Aorta (tissue), 5 donors: ENCODE measurements at regions not wholly inside any gene's neighbourhood (a gene's known extent, or its start where the extent isn't known, plus 50 kb on each side); places are given as distances from the start of the nearest gene placed in this dataset.

Source experiments
- ATAC-seq: fragments of 200-7000 bp; cut with Tn5 transposase; one replicate; pipeline ENCODE4 v1.9.1; 2022; ENCODE audit warnings: moderate library complexity; ENCODE audit not compliant: low FRiP score
- DNase-seq, 2 donors: peaks; one replicate each; pipeline ENCODE4 v3.0.0-alpha.2; 2020
- H3K27ac ChIP-seq, 2 donors: one replicate each; pipeline ENCODE4 v1.5.1; 2013; ENCODE audit warnings: low read length in 2 of 2, mild to moderate bottlenecking in 2 of 2, moderate library complexity in 2 of 2, control low read depth in 1 of 2, inconsistent platforms in 1 of 2, low read depth in 1 of 2
- H3K27me3 ChIP-seq, 2 donors: one replicate each; pipeline ENCODE4 v1.6.1; 2013; ENCODE audit warnings: control low read depth in 1 of 2, low read length in 1 of 2, mild to moderate bottlenecking in 1 of 2, moderate library complexity in 1 of 2; ENCODE audit not compliant: insufficient read depth in 2 of 2, control insufficient read depth in 1 of 2
- H3K36me3 ChIP-seq, 2 donors: one replicate each; pipeline ENCODE4 v1.6.1; 2013; ENCODE audit warnings: control low read depth in 1 of 2, low read length in 1 of 2, mild to moderate bottlenecking in 1 of 2; ENCODE audit not compliant: insufficient read depth in 2 of 2, control insufficient read depth in 1 of 2
- H3K4me1 ChIP-seq, 2 donors: one replicate each; pipeline ENCODE4 v1.6.1; 2013; ENCODE audit warnings: low read length in 2 of 2, control low read depth in 1 of 2, mild to moderate bottlenecking in 1 of 2, moderate library complexity in 1 of 2; ENCODE audit not compliant: insufficient read depth in 2 of 2, control insufficient read depth in 1 of 2
- H3K4me3 ChIP-seq, 2 donors: one replicate each; pipeline ENCODE4 v1.5.1; 2013; ENCODE audit warnings: low read length in 2 of 2, control low read depth in 1 of 2, mild to moderate bottlenecking in 1 of 2
- H3K9me3 ChIP-seq: one replicate; pipeline ENCODE4 v1.6.1; 2013; ENCODE audit warnings: mild to moderate bottlenecking, low read length; ENCODE audit not compliant: control insufficient read depth
- WGBS, 2 donors: extraction: QIAGEN DNeasy Blood & Tissue Kit; methylation state at CpG; one replicate each; pipeline ENCODE4 v1.1.7; 2013; 5-methylcytosine and 5-hydroxymethylcytosine counted together
- intact Hi-C, 2 donors: fragments of 100-400 bp; cut with DNase I; formaldehyde crosslinking; loops; one replicate each; pipeline versions ENCODE4 v1.14.2 to v1.15.0; 2022
- donor health status: healthy with polysubstance abuse.
- donor health status: Bipolar disorder and iron deficiency.
- donor health status: DM: no; HTN: no; CAD: no.
- donor health status: DM: no; HTN: no; CAD: no.
- donor health status: DM: yes; HTN: yes; CAD: no.

DNA sequence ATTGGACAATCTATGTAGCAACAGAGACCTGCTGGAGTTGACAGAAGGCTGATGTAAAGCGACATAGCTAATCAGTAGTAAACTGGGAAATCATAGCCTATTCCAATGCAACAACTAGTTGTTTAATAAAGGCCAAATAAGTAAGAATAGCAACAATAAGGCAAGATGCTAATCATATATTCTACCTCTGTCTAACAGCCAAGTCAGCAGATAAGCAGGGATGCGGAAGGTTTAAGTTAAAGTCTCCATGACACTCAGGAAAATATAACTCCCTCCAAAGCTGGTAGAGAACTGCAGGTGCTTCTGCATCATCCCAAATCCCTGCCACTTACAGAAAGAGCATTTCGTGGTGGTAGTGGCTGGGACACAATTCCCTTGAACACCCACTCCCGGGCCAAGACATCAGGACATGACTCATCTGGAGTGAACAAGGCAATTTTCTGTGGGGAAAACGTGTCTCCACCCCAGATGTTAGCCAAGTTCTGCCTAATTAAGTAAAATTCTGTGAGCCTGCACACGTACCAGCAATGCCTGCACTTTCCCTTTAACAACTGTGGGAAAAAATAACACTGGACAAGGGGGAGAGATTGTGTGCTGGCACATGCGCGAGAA is 413.6 kb upstream of the ID2 start:
- H3K9me3 ChIP-seq = no peaks in the 10 kb centered on the region
- no peaks in the 10 kb centered on the region for H3K36me3 ChIP-seq
- H3K27ac ChIP-seq = no peak overlapping the region
- intact Hi-C loops = no loop called here
- DNase-seq = peak in 1 of 2 donors; percentile 67
- 43% methylated on average over 8 of the region's 8 CpGs for WGBS, 2 donors
- H3K4me1 ChIP-seq = no peaks in the 10 kb centered on the region
- peak; percentile 67 for ATAC-seq
- H3K27me3 ChIP-seq = no peaks in the 10 kb centered on the region
- no peak overlapping the region for H3K4me3 ChIP-seq

DNA sequence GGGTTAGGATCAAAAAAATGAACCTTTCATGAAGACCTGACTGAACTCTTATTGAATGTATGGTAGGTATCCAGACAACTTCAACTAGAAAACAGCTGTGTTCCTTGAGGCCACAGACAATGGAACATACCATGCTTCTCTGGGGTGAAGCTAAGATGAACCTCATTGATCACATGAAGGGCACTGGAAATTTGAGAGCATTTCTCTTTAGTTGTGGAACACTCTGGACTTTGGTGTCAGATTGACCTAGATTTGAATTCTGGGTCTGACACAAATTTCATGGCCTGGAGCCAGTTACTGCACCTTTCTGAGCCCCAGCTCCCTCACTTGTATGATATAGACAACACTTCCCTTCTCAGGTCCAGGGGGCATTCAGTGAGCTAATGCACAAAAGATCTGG is 411.2 kb upstream of the ID2 start:
- intact Hi-C loops = no loop called here
- ATAC-seq (no peak), DNase-seq (no peak)

DNA sequence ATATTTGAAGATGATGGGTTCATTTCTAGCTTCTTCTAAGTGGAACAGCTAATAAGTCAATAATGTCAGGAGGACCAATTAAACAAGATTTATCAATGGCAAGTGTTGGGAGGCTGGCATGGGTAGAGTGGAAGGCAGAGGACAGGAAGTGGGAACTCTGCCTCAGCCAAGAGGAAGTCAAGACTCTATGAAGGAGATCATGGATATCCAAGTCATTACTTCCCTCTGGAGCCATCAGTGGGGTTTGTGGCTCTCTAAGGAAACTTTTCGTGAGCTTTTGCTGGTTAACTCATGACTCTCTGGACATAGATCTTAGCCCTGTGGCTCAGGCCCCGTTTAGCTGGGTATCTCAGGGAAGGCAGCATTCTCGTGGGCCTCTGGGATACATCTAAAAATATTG is 410.4 kb upstream of the ID2 start:
- H3K4me1 ChIP-seq = no peaks in the 10 kb centered on the region
- no peaks in the 10 kb centered on the region for H3K9me3 ChIP-seq
- DNase-seq (no peak), ATAC-seq (no peak)
- H3K27me3 ChIP-seq = no peaks in the 10 kb centered on the region
- intact Hi-C loops = no loop called here
- H3K4me3 ChIP-seq = no peak overlapping the region
- no peaks in the 10 kb centered on the region for H3K36me3 ChIP-seq
- no peak overlapping the region for H3K27ac ChIP-seq
- WGBS, 2 donors = 90 to 92% methylated on average over 3 of the region's 3 CpGs

More for the DNA sequence above, 411.2 kb upstream of the ID2 start:
- Histone ChIP-seq H3K36me3 (no peaks in the 10 kb centered on the region), H3K4me1 (no peaks in the 10 kb centered on the region), H3K4me3 (no peak overlapping the region), H3K27me3 (no peaks in the 10 kb centered on the region), H3K9me3 (no peaks in the 10 kb centered on the region), H3K27ac (no peak overlapping the region)

DNA sequence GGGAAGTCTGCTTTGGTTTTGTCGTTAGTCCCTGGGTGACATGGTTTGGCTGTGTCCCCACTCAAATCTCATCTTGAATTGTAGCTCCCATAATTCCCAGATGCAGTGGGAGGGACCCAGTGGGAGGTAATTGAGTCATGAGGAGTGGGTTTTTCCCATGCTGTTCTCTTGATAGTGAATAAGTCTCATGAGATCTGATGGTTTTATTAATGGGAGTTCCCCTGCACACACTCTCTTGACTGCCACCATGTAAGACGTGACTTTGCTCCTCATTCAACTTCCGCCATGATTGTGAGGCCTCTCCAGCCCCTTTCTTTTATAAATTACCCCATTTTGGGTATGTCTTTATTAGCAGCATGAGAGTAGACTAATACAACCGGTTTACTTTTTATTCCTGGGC is 405.8 kb upstream of the ID2 start:
- Histone ChIP-seq H3K4me3 (no peak overlapping the region), H3K27me3 (no peaks in the 10 kb centered on the region), H3K9me3 (no peaks in the 10 kb centered on the region), H3K27ac (no peak overlapping the region), H3K36me3 (no peaks in the 10 kb centered on the region), H3K4me1 (no peaks in the 10 kb centered on the region)
- DNase-seq (no peak), ATAC-seq (no peak)
- intact Hi-C loops = no loop called here
- WGBS, 2 donors = 92 to 97% methylated on average over 4 of the region's 4 CpGs

DNA sequence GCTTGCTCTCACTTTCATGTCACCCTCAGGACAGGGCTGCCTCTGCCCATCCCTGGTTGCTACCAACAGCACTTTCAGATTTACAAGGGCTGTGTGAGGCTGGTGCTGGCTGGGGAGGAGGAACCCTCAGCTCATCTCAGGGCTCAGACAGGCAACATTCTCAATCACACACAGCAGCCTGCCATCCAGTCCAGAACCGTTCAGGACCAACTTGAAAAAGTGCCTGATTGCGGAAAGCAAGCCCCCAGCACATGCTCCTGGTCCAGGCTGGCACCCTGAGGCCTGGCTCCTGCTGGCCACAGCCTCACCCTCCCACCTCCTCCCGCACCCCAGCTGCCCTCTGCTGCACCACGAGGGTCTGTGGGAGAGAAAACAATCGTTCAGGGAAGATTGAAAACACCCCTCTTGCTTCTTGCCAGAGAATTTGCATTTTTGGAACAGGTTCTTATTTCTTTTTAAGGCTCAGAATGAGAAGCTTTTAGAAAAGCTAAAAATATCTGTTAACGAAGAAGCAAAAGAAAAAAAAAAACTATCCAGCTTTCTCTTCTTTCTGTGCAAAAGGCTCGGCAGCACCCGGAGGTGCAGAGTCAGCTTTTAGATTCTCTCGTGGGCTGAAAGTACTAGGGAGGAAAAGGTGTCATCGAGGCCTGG is 403.8 kb upstream of the ID2 start:
- WGBS, 2 donors = 3 to 9% methylated on average over 10 of the region's 10 CpGs
- Histone ChIP-seq H3K4me3 (no peak overlapping the region), H3K27ac (peak overlapping the region in 1 of 2 donors; percentile 11), H3K36me3 (no peaks in the 10 kb centered on the region), H3K27me3 (no peaks in the 10 kb centered on the region), H3K9me3 (no peaks in the 10 kb centered on the region), H3K4me1 (no peaks in the 10 kb centered on the region)
- ATAC-seq (peak; percentile 55), DNase-seq (no peak)
- intact Hi-C loops = no loop called here

DNA sequence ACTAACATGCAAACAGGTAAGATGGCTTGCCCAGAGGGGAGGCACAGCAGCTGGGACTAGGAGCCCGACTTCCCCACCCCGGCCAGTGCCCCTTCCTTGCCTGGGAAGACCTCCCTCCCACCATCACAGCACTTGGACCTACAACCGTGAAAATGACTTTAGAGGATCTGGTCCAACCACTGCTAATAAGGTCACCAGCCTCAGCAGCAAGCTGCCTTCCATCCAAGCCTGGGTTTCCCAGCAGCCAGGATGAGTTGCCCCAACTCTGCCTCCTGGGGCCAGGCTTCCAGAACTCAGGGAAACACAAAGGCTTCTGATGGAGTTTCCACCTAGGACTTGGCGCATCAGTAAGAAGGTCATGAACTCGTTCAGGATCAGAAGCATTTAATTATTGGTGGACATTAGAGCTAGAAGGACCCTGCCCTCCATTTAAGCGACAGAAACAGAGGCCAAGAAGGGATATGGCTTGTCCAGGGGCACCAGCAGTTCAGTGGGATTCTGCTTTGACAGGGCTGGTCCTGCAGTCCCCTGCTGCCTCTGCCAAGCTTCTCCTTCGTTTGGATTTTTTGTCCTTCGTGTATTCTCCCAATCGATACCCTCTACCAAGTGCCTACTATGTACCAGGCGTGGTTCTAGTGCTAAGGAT is 403.0 kb upstream of the ID2 start:
- no peaks in the 10 kb centered on the region for H3K27me3 ChIP-seq
- peak; percentile 36 for ATAC-seq
- intact Hi-C loops = no loop called here
- DNase-seq = no peak
- 73% methylated on average over 10 of the region's 10 CpGs for WGBS, 2 donors
- no peaks in the 10 kb centered on the region for H3K4me1 ChIP-seq
- no peak overlapping the region for H3K4me3 ChIP-seq
- no peaks in the 10 kb centered on the region for H3K36me3 ChIP-seq
- peak overlapping the region in 1 of 2 donors; percentile 32 for H3K27ac ChIP-seq
- no peaks in the 10 kb centered on the region for H3K9me3 ChIP-seq

- Histone ChIP-seq H3K27ac (no peak overlapping the region), H3K27me3 (no peaks in the 10 kb centered on the region), H3K36me3 (no peaks in the 10 kb centered on the region), H3K9me3 (no peaks in the 10 kb centered on the region), H3K4me3 (no peak overlapping the region), H3K4me1 (no peaks in the 10 kb centered on the region)
- ATAC-seq (no peak), DNase-seq (no peak)
- intact Hi-C loops = no loop called here
- 98% methylated on average over 9 of the region's 9 CpGs for WGBS, 2 donors
Measured at GRCh38 chr2:8279506-8279905, 402.4 kb upstream of the ID2 start.

GRCh38 chr2:8281234-8281633 is 400.6 kb upstream of the ID2 start:
- intact Hi-C loops = no loop called here
- no peaks in the 10 kb centered on the region for H3K36me3 ChIP-seq
- no peak overlapping the region for H3K4me3 ChIP-seq
- no peaks in the 10 kb centered on the region for H3K9me3 ChIP-seq
- H3K27me3 ChIP-seq = no peaks in the 10 kb centered on the region
- no peak for DNase-seq
- no peaks in the 10 kb centered on the region for H3K4me1 ChIP-seq
- 90 to 93% methylated on average over 4 of the region's 4 CpGs for WGBS, 2 donors
- no peak for ATAC-seq
- H3K27ac ChIP-seq = no peak overlapping the region
